GM04503 (cell line): ENCODE measurements at regions not wholly inside any gene's neighbourhood (a gene's known extent, or its start where the extent isn't known, plus 50 kb on each side); places are given as distances from the start of the nearest gene placed in this dataset.
"Not testable (repeated sequence)": the region's sequence is repeated elsewhere in the genome, so short reads cannot be mapped to it uniquely, and the experiment has no call there.

Source experiments
- DNase-seq: peaks from one replicate; pipeline ENCODE4 v3.0.0-alpha.2; 2012; ENCODE audit warnings: low read depth

GRCh38 chr2:52456561-52457377 is 1310.8 kb upstream of the CHAC2 start:
- no peak for DNase-seq

GRCh38 chr2:52454962-52455361 is 1312.6 kb upstream of the CHAC2 start:
- no peak for DNase-seq

- no peak for DNase-seq
Measured at GRCh38 chr2:52452201-52452600, 1315.4 kb upstream of the CHAC2 start.

- no peak for DNase-seq
Measured at GRCh38 chr2:52445686-52446085, 1321.9 kb upstream of the CHAC2 start.

- no peak for DNase-seq
Measured at GRCh38 chr2:52431352-52431760, 1336.2 kb upstream of the CHAC2 start.

GRCh38 chr2:52429740-52430139 is 1337.9 kb upstream of the CHAC2 start:
- no peak for DNase-seq

- DNase-seq, result no peak
Measured at GRCh38 chr2:52429171-52429570, 1338.4 kb upstream of the CHAC2 start.

- DNase-seq, result no peak
Measured at GRCh38 chr2:52428224-52428623, 1339.4 kb upstream of the CHAC2 start.

- no peak for DNase-seq
Measured at GRCh38 chr2:52423655-52424054, 1343.9 kb upstream of the CHAC2 start.

- DNase-seq, result no peak
Measured at GRCh38 chr2:52423111-52423510, 1344.5 kb upstream of the CHAC2 start.

GRCh38 chr2:52416340-52416739 is 1351.3 kb upstream of the CHAC2 start:
- DNase-seq, result no peak

- DNase-seq, result no peak
Measured at GRCh38 chr2:52414561-52415295, 1352.9 kb upstream of the CHAC2 start.

GRCh38 chr2:52409308-52410118 is 1358.1 kb upstream of the CHAC2 start:
- DNase-seq, result not testable (repeated sequence)

GRCh38 chr2:52405980-52406379 is 1361.6 kb upstream of the CHAC2 start:
- DNase-seq, result no peak

- DNase-seq, result no peak
Measured at GRCh38 chr2:52404866-52405265, 1362.7 kb upstream of the CHAC2 start.

GRCh38 chr2:52404046-52404445 is 1363.6 kb upstream of the CHAC2 start:
- DNase-seq, result no peak

- DNase-seq, result no peak
Measured at GRCh38 chr2:52402128-52402527, 1365.5 kb upstream of the CHAC2 start.

GRCh38 chr2:52396836-52397235 is 1364.9 kb upstream of the NRXN1 start:
- DNase-seq, result no peak

- no peak for DNase-seq
Measured at GRCh38 chr2:52395912-52396311, 1364.0 kb upstream of the NRXN1 start.

GRCh38 chr2:52391621-52392020 is 1359.7 kb upstream of the NRXN1 start:
- DNase-seq, result no peak

GRCh38 chr2:52390651-52391050 is 1358.7 kb upstream of the NRXN1 start:
- no peak for DNase-seq

- DNase-seq, result no peak
Measured at GRCh38 chr2:52387937-52388590, 1356.1 kb upstream of the NRXN1 start.
